ENCODE measurements at regions not wholly inside any gene's neighbourhood (a gene's known extent, or its start where the extent isn't known, plus 50 kb on each side); places are given as distances from the start of the nearest gene placed in this dataset.

GRCh38 chr7:153433223-153433622 is 619.0 kb upstream of the DPP6 start:
- H3K27ac ChIP-seq (ENCODE audit: low read length), result no peak overlapping the region
- H3K27me3 ChIP-seq (ENCODE audit: low read depth, low read length), result no peaks in the 10 kb centered on the region
- no peaks in the 10 kb centered on the region for H3K79me2 ChIP-seq (ENCODE audit: low read length)
- no peak overlapping the region for H3K4me2 ChIP-seq (ENCODE audit: low read length)
- H2AFZ ChIP-seq (ENCODE audit: low read depth, low read length), result no peak overlapping the region
- H3K9ac ChIP-seq (ENCODE audit: low read length), result no peak overlapping the region
- H3K4me3 ChIP-seq (ENCODE audit: low read length), result no peak overlapping the region
- H3K9me3 ChIP-seq (ENCODE audit: insufficient read depth, low read length), result no peaks in the 10 kb centered on the region
- TF ChIP-seq CTCF (IDR thresholded peaks at IDR 0.05; ENCODE audit: low read depth, low read length) (no peak), EZH2phosphoT487 (IDR thresholded peaks at IDR 0.05; ENCODE audit: low read depth) (no peak)
- no peaks in the 10 kb centered on the region for H4K20me1 ChIP-seq (ENCODE audit: insufficient read depth, low read length)
- H3K4me1 ChIP-seq (ENCODE audit: low read length), result no peaks in the 10 kb centered on the region
- no peaks in the 10 kb centered on the region for H3K36me3 ChIP-seq (replicated peaks; ENCODE audit: low read depth, low read length)

- TF ChIP-seq CTCF (IDR thresholded peaks at IDR 0.05; ENCODE audit: low read depth, low read length) (no peak), EZH2phosphoT487 (IDR thresholded peaks at IDR 0.05; ENCODE audit: low read depth) (no peak)
Measured at GRCh38 chr7:153440715-153441114, 611.5 kb upstream of the DPP6 start.

GRCh38 chr7:153443032-153443701 is 609.0 kb upstream of the DPP6 start:
- no peaks in the 10 kb centered on the region for H3K79me2 ChIP-seq (ENCODE audit: low read length)
- peaks cover 3% of the 10 kb centered on the region; the same call in 1 of the 2 replicates for H3K27me3 ChIP-seq (ENCODE audit: low read depth, low read length)

More at GRCh38 chr7:153440715-153441114, 611.5 kb upstream of the DPP6 start:
- Histone ChIP-seq H3K4me3 (ENCODE audit: low read length) (no peak overlapping the region), H3K79me2 (ENCODE audit: low read length) (no peaks in the 10 kb centered on the region), H3K4me1 (ENCODE audit: low read length) (no peaks in the 10 kb centered on the region), H3K9ac (ENCODE audit: low read length) (no peak overlapping the region), H3K27me3 (ENCODE audit: low read depth, low read length) (no peaks in the 10 kb centered on the region), H3K9me3 (ENCODE audit: insufficient read depth, low read length) (no peaks in the 10 kb centered on the region), H3K27ac (ENCODE audit: low read length) (no peak overlapping the region), H3K4me2 (ENCODE audit: low read length) (no peak overlapping the region), H3K36me3 (replicated peaks; ENCODE audit: low read depth, low read length) (no peaks in the 10 kb centered on the region), H4K20me1 (ENCODE audit: insufficient read depth, low read length) (no peaks in the 10 kb centered on the region), H2AFZ (ENCODE audit: low read depth, low read length) (no peak overlapping the region)

GRCh38 chr7:153444641-153445040 is 607.6 kb upstream of the DPP6 start:
- H3K27me3 ChIP-seq (ENCODE audit: low read depth, low read length), result peaks cover 3% of the 10 kb centered on the region; the same call in 1 of the 2 replicates
- H3K9ac ChIP-seq (ENCODE audit: low read length), result no peak overlapping the region
- no peaks in the 10 kb centered on the region for H4K20me1 ChIP-seq (ENCODE audit: insufficient read depth, low read length)
- no peaks in the 10 kb centered on the region for H3K36me3 ChIP-seq (replicated peaks; ENCODE audit: low read depth, low read length)
- H3K79me2 ChIP-seq (ENCODE audit: low read length), result no peaks in the 10 kb centered on the region
- no peak overlapping the region for H3K27ac ChIP-seq (ENCODE audit: low read length)
- TF ChIP-seq EZH2phosphoT487 (IDR thresholded peaks at IDR 0.05; ENCODE audit: low read depth) (no peak), CTCF (IDR thresholded peaks at IDR 0.05; ENCODE audit: low read depth, low read length) (no peak)
- no peak overlapping the region for H2AFZ ChIP-seq (ENCODE audit: low read depth, low read length)
- H3K9me3 ChIP-seq (ENCODE audit: insufficient read depth, low read length), result no peaks in the 10 kb centered on the region
- H3K4me3 ChIP-seq (ENCODE audit: low read length), result no peak overlapping the region
- H3K4me1 ChIP-seq (ENCODE audit: low read length), result no peaks in the 10 kb centered on the region
- no peak overlapping the region for H3K4me2 ChIP-seq (ENCODE audit: low read length)

More at GRCh38 chr7:153443032-153443701, 609.0 kb upstream of the DPP6 start:
- H3K9ac ChIP-seq (ENCODE audit: low read length), result no peak overlapping the region
- H3K27ac ChIP-seq (ENCODE audit: low read length), result no peak overlapping the region
- no peaks in the 10 kb centered on the region for H3K9me3 ChIP-seq (ENCODE audit: insufficient read depth, low read length)
- H3K4me2 ChIP-seq (ENCODE audit: low read length), result no peak overlapping the region
- H3K4me3 ChIP-seq (ENCODE audit: low read length), result no peak overlapping the region
- H3K4me1 ChIP-seq (ENCODE audit: low read length), result no peaks in the 10 kb centered on the region
- TF ChIP-seq CTCF (IDR thresholded peaks at IDR 0.05; ENCODE audit: low read depth, low read length), result no peak
- no peak for TF ChIP-seq EZH2phosphoT487 (IDR thresholded peaks at IDR 0.05; ENCODE audit: low read depth)
- no peaks in the 10 kb centered on the region for H4K20me1 ChIP-seq (ENCODE audit: insufficient read depth, low read length)
- no peaks in the 10 kb centered on the region for H3K36me3 ChIP-seq (replicated peaks; ENCODE audit: low read depth, low read length)
- no peak overlapping the region for H2AFZ ChIP-seq (ENCODE audit: low read depth, low read length)
